NCI-H82 treated with DMSO at 0.1 percent for 48 hours (cell line): ENCODE measurements at regions not wholly inside any gene's neighbourhood (a gene's known extent, or its start where the extent isn't known, plus 50 kb on each side); places are given as distances from the start of the nearest gene placed in this dataset.
"Not testable (repeated sequence)": the region's sequence is repeated elsewhere in the genome, so short reads cannot be mapped to it uniquely, and the experiment has no call there.

ENCODE experiments used
- DNase-seq: peaks from one replicate; lab custom pipeline; 2025; ENCODE audit not compliant: unreplicated experiment; lab: John Stamatoyannopoulos, UW

DNA sequence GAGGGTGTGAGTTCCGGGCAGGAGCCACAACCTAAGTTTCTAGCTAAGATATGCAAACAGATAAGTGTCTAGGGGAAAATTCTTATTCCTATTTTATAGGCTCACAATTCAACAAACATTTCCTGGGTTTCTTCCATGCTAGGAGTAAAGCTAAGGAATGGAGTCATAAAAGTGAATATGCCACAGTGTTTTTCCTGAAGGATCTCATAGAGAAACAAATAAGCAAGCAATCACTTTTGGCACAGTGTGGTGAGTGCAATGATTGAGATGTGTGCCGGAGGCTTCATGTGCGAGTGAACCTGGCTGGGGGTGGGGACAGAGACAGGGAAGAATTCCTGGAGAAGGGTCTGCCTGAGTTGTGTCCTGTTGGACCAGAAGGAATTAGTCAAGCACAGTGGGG lies 147.4 kb downstream of the TENT5C start:
- DNase-seq, result no peak

DNA sequence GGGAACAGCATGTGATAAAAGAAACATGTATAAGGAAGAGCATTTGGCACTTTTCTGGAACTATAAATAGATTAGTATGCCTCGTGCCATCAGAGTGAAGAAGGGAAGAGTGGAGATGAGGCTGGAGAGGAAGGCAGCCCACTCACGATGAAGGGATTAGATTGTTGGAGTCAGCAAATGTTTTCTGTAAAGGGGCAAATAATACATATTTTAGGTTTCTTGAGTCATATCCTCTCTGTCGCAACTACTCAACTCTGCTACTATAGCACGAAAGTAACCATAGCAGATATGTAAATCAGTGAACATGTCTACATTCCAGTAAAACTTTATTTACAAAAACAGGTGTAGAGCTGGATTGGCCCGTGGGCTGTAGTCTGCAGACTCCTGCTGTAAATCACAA lies 147.8 kb downstream of the TENT5C start:
- DNase-seq, result no peak

DNA sequence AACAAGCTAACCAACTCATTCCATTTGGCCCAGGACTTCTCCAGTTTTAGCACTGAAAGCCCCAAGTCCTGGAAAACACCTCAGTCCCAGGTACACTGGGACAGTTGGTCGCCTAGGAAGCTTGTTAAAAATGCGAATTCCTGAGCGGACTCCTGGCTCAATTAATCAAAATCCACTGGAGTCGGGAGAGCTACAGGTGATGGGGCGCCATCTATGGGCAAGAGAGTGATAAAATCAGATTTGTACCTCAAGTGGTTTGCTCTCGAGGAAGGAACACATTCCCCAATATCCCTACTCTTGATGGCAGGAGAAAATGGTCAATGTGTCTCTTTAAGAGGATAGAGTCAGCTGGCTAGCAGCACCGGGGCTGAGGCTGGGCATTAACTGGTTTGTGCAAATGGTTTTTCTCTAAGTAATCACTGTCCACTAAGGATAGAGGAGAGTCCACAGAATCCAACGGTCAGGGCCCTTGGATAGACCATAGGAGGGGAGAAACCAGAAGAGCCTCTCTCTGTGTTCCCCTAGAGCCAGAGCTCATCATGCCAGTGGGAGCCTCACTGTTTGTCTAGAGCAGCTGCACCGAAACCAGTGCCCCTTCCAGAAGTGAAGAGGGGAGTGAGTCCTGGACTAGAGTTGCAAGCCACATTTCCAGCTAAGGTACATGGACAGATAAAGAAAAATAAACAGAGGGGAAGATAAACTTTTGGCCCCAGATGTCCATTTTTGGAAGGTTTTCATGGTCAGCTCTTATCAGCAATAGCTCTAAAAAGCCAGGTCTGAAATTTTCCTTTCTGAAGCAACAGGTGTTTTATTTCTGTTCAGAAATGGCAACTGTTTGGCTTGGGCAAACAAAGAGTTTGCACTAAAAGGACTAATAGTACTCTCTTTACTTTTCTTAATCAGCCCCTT lies 148.5 kb downstream of the TENT5C start:
- peak; percentile 11 for DNase-seq

DNA sequence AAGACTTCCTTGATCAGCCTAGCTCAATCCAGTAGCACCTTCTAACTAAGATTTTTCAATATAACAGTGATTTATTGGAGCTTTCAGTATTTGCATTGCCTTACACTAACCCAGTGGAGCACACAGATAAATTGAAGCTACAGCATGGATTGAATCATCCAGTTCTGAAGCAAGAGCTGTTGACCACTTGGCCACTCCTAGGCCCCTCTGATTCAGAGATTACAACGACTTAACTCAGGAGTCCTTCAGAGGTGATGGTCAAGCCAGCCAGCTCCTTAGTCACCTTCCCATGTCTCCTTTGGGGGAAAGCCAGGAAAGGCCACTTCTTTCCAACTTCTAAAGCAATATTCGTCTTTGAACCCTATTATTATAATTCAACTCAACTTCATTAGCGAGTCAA lies 151.8 kb downstream of the TENT5C start:
- no peak for DNase-seq

DNA sequence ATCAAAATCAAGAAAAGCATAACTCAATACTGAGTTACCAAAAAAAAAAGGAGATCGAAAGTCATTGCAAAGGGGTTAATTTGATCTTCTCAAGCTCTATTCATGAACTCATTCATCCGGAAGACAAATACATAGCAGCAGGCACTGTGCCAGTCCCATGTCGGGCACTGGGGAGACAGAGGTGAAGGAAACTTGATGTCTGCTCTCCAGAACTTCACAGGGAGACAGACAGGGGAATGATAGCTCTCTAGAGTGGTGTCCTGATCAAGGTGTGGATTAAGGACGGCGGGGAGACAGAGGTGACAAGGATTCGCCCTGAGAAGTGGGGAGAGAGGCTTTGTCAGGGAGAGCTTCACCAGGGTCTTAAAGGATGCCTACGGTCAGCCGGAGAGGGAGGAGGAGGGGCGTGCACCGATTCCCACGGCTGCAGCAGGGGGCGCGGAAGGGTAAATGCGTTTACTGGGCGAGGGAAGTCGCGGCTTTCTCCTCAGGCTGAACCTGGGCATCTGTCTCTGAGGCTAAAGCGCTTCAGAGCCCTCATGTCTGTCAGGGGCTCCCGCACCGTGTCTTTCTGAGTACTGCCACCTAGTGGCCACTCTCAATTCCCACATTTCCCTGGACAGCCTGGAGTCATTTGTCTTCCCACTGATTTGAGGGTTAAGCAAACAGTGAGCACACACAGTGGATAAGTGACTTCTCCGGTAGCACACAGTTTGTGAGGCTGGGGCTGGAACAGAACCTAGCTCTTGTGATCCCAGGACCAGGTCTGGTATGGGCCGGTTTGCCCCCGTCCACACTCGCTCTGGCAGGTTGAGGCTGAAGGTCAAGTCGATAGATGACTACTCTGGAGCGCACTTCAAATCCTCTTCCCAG lies 152.8 kb downstream of the TENT5C start:
- peak; percentile 87 for DNase-seq

DNA sequence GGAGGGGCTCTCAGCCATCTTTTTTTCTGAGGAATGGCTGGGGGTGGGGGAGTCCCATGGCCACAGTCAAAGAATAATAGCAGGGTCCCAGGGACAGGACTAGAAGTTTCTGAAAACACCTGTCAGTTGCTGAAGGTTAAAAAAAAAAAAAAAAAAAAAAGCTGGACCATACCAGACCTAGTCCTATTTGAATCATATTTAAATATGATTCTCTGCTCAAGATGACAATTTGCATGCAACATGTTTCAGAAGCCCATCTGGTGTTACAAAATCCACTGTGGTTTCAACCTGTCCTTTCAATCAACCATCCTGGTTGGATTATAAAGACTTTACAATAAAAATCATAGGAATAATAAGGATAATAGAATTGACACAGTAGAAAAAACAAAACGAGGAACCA lies 153.7 kb downstream of the TENT5C start:
- DNase-seq, result no peak

DNA sequence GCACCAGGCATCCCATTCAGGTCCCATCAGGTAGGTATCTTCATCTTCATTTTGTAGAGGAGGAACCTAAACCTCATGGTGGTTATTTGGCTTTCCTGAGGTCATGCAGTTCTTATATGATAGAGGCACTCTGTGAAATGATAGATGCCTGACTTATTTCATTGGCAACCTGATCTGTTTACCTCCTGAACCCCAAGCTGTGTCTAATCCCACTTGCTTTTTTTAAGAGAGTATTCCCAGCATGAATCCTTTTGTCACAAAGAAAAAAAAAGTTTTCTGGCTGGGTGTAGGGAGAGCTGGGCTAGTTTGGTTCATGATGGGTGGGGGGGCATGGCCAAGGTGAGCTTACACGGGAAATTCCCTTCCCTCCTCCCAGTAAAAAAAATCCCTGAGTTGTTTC lies 154.2 kb downstream of the TENT5C start:
- no peak for DNase-seq

DNA sequence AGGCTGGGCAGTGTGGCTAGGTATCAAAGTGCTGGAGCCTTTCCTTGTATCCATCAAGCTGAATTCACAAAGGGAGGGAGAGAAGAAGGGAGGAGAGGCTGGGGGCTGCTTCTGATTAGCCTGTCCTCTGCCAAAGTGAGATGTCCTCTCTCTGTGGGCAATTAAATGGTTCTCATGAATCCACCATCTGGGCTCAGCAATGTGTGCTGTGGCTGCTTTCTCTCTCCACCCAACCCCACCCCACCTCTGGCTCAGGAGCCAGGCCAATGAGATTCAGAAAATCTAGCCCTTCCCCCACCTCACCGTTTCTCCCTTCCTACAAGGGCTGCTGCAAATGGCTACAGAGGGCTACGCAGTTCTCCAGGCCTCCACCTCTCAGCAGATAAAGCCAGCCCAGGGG lies 154.6 kb downstream of the TENT5C start:
- no peak for DNase-seq

DNA sequence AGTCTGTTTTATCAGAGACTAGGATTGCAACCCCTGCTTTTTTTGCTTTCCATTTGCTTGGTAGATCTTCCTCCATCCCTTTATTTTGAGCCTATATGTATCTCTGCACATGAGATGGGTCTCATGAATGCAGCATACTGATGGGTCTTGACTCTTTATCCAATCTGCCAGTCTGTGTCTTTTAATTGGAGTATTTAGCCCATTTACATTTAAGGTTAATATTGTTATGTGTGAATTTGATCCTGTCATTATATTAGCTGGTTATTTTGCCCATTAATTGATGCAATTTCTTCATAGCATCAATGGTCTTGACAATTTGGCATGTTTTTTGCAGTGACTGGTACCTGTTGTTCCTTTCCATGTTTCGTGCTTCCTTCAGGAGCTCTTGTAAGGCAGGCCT lies 161.7 kb downstream of the GDAP2 start:
- DNase-seq, result not testable (repeated sequence)

DNA sequence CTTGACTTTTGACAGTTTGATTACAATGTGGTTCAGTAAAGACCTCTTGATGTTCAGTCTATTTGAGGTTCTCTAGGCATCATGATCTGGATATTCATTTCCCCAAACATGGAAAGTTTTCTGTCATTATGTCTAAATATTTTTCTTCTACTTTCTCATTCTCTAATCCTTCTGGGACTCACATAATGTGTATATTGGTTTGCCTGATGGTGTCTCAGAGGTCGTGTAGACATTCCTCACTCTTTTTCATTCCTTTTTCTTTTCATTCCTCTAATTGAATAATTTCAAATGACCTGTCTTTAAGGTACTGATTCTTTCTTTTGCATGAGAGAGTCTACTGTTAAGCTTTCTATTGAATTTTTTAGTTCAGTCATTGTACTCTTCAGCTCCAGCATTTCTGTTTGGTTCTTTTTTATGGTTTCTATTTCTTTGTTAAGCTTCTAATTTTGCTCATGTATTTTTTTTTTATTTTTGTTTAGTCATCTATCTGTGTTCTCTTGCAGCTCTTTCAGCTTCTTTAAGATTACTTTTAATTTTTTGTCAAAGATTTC lies 158.4 kb downstream of the GDAP2 start:
- no peak for DNase-seq

DNA sequence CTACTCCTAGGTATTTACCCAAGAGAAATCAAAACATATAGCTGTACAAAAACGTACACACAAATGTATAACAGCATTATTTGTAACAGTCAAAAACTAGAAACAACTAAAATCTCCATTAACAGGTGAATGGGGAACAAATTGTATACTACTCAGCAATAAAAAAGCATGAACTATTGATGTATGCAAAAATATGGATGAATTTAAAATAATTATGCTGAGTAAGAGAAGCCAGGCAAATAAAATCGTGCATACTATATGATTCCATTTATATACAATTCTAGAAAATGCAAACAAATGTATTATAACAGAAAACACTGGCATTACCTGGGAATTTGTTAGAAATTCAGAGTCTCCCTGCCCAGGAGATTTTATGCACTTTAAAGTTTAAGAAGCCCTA lies 150.1 kb downstream of the GDAP2 start:
- DNase-seq, result no peak

DNA sequence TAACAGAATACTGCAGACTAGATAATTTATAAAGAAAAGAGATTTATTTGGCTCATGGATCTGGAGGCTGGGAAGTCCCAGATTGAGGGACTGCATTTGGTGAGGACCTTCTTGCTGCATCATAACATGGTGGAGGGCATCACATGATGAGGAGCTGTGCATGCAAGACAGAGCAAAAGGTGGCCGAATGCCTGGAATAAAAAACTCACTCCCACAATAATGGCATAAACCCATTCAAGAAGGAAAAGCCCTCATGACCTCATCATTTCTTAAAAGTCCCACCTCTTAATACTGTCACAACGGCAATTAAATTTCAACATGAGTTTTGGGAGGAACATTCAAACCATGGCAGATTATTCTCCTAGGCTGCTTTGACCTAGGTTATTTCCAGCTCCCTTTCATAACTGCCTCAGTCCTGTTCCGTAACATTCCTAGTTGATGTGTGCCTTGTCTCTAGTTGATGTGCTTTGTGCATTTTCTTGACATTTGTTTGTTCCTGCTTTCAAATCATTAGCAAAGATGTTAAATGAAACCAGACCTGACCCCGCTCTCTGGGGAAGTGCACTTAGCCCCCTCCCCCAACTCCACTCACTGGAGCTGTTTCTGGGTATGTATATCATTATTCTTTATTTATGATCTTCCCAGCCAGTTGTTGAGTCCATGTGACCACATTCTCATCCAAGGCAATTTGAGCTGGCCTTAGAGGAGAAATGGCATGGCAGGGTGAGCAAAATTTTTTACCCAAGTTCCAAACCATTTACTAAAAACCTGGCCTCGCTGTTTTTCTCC lies 148.5 kb downstream of the GDAP2 start:
- peak; percentile 72 for DNase-seq

DNA sequence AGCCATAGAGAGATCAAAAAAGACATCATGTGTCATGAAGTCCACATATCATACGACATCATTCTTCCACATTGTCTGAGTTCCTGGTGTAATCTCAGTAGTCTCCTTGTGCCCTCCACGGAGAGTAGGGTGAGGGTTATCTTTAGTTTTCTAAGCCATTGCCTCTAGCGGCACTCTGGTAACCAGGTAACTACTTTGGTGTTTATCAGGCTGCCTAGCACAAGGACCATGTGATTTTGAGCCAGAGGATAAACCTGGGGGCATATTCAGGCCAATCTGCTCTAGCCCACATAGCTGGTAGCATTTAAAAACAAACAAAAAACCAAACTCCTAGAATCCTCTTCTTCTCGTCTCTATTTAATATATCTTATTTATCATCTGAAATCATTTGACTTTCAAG lies 147.4 kb downstream of the GDAP2 start:
- peak; percentile 22 for DNase-seq

DNA sequence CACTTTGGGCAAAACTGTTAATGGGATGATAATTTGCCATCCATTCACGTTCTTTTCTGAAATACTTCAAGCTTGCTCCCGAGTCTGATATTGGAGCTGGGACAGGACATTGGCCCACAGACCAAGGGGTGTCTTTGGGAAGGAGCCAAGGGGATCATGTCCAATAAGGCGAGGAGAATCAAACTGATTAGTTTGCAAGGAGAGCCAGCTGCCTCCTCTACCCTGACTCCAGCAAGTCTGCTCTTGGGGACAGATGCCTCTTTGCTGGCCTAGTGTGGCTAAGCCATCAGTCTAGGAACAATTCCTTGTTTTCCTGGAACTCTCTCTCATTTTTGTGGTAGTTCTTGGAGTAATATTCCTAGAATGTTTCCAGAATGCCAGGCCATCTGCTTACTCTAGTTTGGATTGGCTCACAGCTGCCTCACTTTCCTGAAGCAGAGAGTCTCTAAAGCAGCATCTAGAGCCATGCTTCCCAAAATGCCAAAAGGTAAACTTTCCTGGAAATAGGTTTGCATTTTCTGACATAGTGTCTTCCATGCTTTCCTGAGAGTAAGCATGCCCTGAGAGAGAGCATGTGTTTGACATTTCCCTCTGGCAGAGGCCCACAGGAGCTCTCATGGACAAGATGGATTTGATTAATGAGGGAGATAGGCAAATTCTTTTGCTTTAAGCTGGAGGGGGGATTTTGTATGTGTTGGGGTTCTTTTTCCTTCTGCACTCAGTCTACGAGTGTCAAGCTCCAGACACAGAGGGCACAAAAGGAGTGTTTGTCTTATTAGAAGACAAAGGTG lies 145.6 kb downstream of the GDAP2 start:
- peak; percentile 7 for DNase-seq

DNA sequence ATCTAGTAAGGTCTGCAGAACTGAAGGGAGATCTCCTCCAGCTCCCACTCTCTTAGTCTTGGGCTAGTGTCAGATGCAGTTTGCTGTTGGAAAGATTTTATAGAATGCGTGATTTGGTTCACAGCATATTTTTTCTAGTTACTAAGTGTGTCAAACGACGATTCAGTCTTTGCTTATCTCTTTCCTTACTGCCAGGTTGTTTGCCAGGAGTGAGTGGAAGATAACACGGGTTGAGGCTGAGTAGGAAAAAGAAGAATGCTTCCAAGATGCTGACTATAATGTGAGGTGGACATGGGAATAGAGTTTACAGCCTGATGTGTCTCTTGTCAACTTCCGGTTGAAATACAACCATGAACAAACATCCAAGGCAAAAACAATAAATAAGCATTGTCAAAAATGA lies 141.4 kb downstream of the GDAP2 start:
- no peak for DNase-seq

DNA sequence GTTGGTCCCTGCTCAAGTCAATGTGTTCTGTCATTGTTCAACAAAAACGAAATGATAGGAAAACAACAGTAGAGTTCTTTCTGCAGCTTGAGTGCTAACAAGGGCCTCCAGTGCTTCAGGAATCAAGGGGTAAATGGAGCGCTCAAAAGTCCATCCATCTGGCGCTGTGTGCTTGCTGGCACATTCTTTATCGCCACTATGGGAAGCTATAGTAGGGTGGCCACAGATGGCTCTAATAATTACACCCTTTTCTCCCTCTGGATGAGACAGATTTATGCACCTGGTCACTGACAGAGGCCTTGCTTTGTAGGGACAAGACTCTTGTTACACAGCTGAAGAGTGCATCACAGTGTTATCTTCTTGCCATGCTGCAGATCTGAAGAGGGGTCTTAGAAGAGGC lies 136.0 kb downstream of the GDAP2 start:
- no peak for DNase-seq

DNA sequence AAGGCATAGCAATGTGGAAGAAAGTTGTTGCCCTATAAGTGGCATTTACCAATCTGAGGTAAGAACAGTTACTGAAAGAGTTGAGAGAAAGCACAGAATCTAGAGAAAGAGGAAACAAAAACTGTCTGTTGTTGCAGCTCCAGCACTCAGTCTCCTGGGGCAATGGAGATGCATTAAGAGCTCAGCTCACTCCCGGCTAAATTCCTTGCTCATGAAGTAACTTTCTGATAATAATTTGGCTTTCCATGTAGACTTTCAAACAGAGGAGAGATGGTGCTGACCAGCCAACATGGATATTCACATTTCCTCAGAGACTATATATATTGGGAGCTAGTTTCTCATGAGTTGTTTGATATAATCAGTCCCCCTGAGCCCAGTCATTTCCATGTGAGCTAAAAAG lies 135.3 kb downstream of the GDAP2 start:
- DNase-seq, result no peak

DNA sequence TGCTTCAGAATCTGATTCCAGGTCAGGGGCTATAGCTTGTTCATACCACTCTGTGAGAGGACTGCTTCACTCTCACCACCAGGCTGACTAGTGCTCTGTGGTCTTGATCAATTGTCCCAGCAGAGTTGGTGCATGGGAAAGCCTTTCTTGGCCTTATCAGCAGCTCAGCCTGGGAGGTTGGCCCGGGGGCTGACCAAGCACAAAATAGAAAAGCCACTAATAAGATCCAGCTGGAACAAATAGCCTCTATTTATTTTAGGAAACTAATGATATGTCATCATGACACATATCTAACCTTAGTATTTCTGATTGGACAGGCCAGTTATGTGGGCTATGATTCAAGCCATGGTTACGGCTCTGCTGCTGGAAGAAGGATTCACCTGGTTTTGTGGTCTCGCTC lies 134.2 kb downstream of the GDAP2 start:
- DNase-seq, result no peak

DNA sequence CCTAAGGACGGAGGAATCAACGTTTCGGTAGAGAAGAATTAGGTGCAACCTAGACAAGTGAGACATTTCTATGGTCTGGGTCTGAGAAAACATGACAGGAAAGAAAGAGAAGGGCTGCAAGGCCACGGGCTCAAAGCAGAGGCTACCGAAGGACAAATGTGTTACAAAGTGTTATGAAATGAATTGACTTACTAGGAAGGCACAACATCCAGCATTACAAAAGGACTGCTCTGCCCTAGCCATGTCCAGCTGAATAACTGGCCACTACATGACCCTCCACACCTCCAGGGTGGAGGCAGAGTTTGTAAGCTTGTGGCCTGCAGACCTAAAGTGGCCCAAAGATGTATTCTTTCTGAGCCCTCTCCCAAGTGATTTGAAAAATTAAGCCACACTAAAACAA lies 133.6 kb downstream of the GDAP2 start:
- DNase-seq, result no peak

DNA sequence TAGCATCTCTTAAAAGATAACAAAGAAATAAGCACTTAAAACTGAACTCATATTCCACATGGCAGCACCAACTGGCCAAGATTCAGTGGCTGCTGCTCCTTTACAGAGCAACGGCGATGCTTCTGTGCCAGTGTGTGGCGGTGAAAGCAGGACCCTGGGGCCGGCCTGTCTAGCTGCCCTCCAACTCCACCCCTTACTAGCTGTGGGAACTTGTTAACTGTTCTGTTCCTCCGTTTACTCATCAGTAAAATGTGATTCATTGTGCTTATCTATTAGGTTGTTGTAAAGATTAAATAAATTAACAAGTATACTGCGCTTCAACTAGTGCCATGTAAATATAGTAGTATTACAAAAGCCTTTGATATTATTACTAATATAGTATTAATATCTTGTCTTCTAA lies 133.2 kb downstream of the GDAP2 start:
- no peak for DNase-seq
